IMR-90 (cell line): ENCODE measurements at regions not wholly inside any gene's neighbourhood (a gene's known extent, or its start where the extent isn't known, plus 50 kb on each side); places are given as distances from the start of the nearest gene placed in this dataset.

Experiments used
- BHLHE40 ChIP-seq: fragments of 150-350 bp; IDR thresholded peaks from 2 replicates; pipeline ENCODE4 v1.6.1; 2016; ENCODE audit warnings: mild to moderate bottlenecking, low read depth, low read length
- CEBPB ChIP-seq: IDR thresholded peaks from 2 replicates; pipeline ENCODE4 v1.6.1; 2012; ENCODE audit warnings: low read depth, low read length, improper control_type of control experiment
- CTCF ChIP-seq: conservative IDR thresholded peaks from 2 replicates; pipeline ENCODE4 v1.5.1; 2012; ENCODE audit warnings: mild to moderate bottlenecking, low read depth, low read length, improper control_type of control experiment
- MAFK ChIP-seq: IDR thresholded peaks from 2 replicates; pipeline ENCODE4 v1.6.1; 2012; ENCODE audit warnings: low read depth, low read length, improper control_type of control experiment
- MXI1 ChIP-seq: IDR thresholded peaks from 2 replicates; pipeline ENCODE4 v1.6.1; 2012; ENCODE audit warnings: low read depth, mild to moderate bottlenecking, low read length, moderate library complexity, borderline replicate concordance
- POLR2A ChIP-seq: IDR thresholded peaks from 2 replicates; pipeline ENCODE4 v1.6.1; 2012; ENCODE audit warnings: mild to moderate bottlenecking, low read depth, low read length
- RAD21 ChIP-seq: IDR thresholded peaks from 2 replicates; pipeline ENCODE4 v1.6.1; 2012; ENCODE audit warnings: low read length, improper control_type of control experiment
- RCOR1 ChIP-seq: IDR thresholded peaks from 2 replicates; pipeline ENCODE4 v1.6.1; 2012; ENCODE audit warnings: mild to moderate bottlenecking, low read length, improper control_type of control experiment; ENCODE audit not compliant: insufficient replicate concordance
- RFX5 ChIP-seq: IDR thresholded peaks from 2 replicates; pipeline ENCODE4 v1.8.0; 2012; ENCODE audit warnings: low read depth, mild to moderate bottlenecking, low read length, moderate library complexity
- SMC3 ChIP-seq: fragments of 150-350 bp; IDR thresholded peaks from 2 replicates; pipeline ENCODE4 v1.6.1; 2016; ENCODE audit warnings: low read depth, mild to moderate bottlenecking, antibody characterized with exemption, low read length, moderate library complexity
- TF ChIP-seq, protein P1 (sequence below): fragments of 150-350 bp; IDR thresholded peaks from 2 replicates; pipeline ENCODE4 v1.6.1; 2017; ENCODE audit warnings: mild to moderate bottlenecking, antibody characterized with exemption, low read length, low read depth
- TF ChIP-seq, protein P2 (sequence below): fragments of 150-350 bp; IDR thresholded peaks from 2 replicates; pipeline ENCODE4 v1.6.1; 2016; ENCODE audit warnings: low read depth, mild to moderate bottlenecking, low read length, moderate library complexity, borderline replicate concordance

- TF ChIP-seq CTCF = no peak
- no peak for TF ChIP-seq POLR2A
- TF ChIP-seq MAFK = no peak
- TF ChIP-seq MXI1 = no peak
- no peak for TF ChIP-seq RAD21
- TF ChIP-seq BHLHE40 = no peak
- TF ChIP-seq RFX5 = no peak
- no peak for TF ChIP-seq CEBPB
- TF ChIP-seq, protein P1, sequence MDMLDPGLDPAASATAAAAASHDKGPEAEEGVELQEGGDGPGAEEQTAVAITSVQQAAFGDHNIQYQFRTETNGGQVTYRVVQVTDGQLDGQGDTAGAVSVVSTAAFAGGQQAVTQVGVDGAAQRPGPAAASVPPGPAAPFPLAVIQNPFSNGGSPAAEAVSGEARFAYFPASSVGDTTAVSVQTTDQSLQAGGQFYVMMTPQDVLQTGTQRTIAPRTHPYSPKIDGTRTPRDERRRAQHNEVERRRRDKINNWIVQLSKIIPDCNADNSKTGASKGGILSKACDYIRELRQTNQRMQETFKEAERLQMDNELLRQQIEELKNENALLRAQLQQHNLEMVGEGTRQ = no peak
- no peak for TF ChIP-seq SMC3
- no peak for TF ChIP-seq RCOR1
- TF ChIP-seq, protein P2, sequence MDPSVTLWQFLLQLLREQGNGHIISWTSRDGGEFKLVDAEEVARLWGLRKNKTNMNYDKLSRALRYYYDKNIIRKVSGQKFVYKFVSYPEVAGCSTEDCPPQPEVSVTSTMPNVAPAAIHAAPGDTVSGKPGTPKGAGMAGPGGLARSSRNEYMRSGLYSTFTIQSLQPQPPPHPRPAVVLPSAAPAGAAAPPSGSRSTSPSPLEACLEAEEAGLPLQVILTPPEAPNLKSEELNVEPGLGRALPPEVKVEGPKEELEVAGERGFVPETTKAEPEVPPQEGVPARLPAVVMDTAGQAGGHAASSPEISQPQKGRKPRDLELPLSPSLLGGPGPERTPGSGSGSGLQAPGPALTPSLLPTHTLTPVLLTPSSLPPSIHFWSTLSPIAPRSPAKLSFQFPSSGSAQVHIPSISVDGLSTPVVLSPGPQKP = no peak
Observed at GRCh38 chr2:173663835-173664512, 301.2 kb downstream of the SP3 start.
